ENCODE measurements at regions not wholly inside any gene's neighbourhood (a gene's known extent, or its start where the extent isn't known, plus 50 kb on each side); places are given as distances from the start of the nearest gene placed in this dataset.
A peak's percentile ranks its signal among the peaks of the same experiment; 100 is the strongest.
"Not testable (repeated sequence)": the region's sequence is repeated elsewhere in the genome, so short reads cannot be mapped to it uniquely, and the experiment has no call there.

GRCh38 chr2:240194341-240194762 is 53.9 kb upstream of the OTOS start:
- peak; percentile 32; the same call in 1 of the 2 replicates for ATAC-seq (ENCODE audit: low read depth)
- intact Hi-C loops (cut with micrococcal nuclease); H4K8ac ChIP-seq (ENCODE audit: low read depth in 2 of 2, low read length in 2 of 2); H3K4me3 ChIP-seq (ENCODE audit: insufficient read depth, low read depth, low read length); H4K5ac ChIP-seq (ENCODE audit: low read depth, low read length); H3K4me2 ChIP-seq (ENCODE audit: low read depth, low read length); in situ Hi-C loops (cut with MboI; ENCODE audit: low sequenced_read_pairs); dilution Hi-C loops (cut with HindIII; ENCODE audit: low sequenced_read_pairs, unreplicated experiment); POLR2A ChIA-PET (ENCODE audit: unreplicated experiment); H3K23ac ChIP-seq (ENCODE audit: low read depth, low read length); H3K9me1 ChIP-seq (ENCODE audit: insufficient read depth, low read length); H3K9me3 ChIP-seq (ENCODE audit: control insufficient read depth, insufficient read depth, low read length); H4K20me1 ChIP-seq (ENCODE audit: insufficient read depth, low read length); H2BK120ac ChIP-seq (ENCODE audit: low read depth, low read length); H3K79me1 ChIP-seq (ENCODE audit: low read depth in 1 of 2, low read length in 2 of 2); H3K4me1 ChIP-seq (ENCODE audit: control insufficient read depth, insufficient read depth, low read length); CTCF ChIA-PET; H2AFZ ChIP-seq (replicated peaks; ENCODE audit: low read length, poor library complexity); H2BK5ac ChIP-seq (ENCODE audit: low read depth, low read length, poor library complexity, severe bottlenecking); H2AK9ac ChIP-seq (replicated peaks; ENCODE audit: low read depth, low read length, poor library complexity); BruUV-seq (replicated peaks); H3K27ac ChIP-seq (ENCODE audit: insufficient read depth, low read length); H3K18ac ChIP-seq (ENCODE audit: low read depth, low read length); H3K9ac ChIP-seq (ENCODE audit: low read depth, low read length); H3K14ac ChIP-seq (replicated peaks; ENCODE audit: low read depth, low read length); H3K4ac ChIP-seq (ENCODE audit: low read depth, low read length); H4K91ac ChIP-seq (ENCODE audit: insufficient read depth, low read depth, low read length); H2BK15ac ChIP-seq (ENCODE audit: low read depth, low read length); H3K36me3 ChIP-seq (ENCODE audit: control insufficient read depth, insufficient read depth, low read length); H2AK5ac ChIP-seq (ENCODE audit: low read depth, low read length); H2BK20ac ChIP-seq (ENCODE audit: low read depth, low read length); H3K56ac ChIP-seq (ENCODE audit: extremely low read depth, insufficient read depth, low read length): not testable (repeated sequence)
- DNase-seq, result peak; percentile 15
- 20% methylated on average over 6 of the region's 10 CpGs; no CpG with 5 or more reads in 1 of the 2 experiments for WGBS, 2 experiments (ENCODE audit: extremely low coverage in 2 of 2, insufficient read length in 1 of 2)
- peak; percentile 25; the same call in 1 of the 2 replicates for TF ChIP-seq CTCF (conservative IDR thresholded peaks at IDR 0.05; ENCODE audit: low read depth, low read length)
- H3K27me3 ChIP-seq (ENCODE audit: control insufficient read depth, insufficient read depth, low read length), result peaks cover 42% of the 10 kb centered on the region

Data from IMR-90 (cell line).